Stimulated activated CD4-positive, alpha-beta T cell treated with anti-CD3 and anti-CD28 coated beads, Interleukin-12 subunit alpha, Interleukin-12 subunit beta, amount 100 ng/mL, for 48 hours (primary cell): ENCODE measurements at regions not wholly inside any gene's neighbourhood (a gene's known extent, or its start where the extent isn't known, plus 50 kb on each side); places are given as distances from the start of the nearest gene placed in this dataset.
"Not testable (repeated sequence)": the region's sequence is repeated elsewhere in the genome, so short reads cannot be mapped to it uniquely, and the experiment has no call there.

Experiments
- DNase-seq, 3 donors: peaks; one replicate each; pipeline ENCODE4 v3.0.0-alpha.2; 2020; ENCODE audit warnings: low read depth in 2 of 3, low spot score in 1 of 3

DNA sequence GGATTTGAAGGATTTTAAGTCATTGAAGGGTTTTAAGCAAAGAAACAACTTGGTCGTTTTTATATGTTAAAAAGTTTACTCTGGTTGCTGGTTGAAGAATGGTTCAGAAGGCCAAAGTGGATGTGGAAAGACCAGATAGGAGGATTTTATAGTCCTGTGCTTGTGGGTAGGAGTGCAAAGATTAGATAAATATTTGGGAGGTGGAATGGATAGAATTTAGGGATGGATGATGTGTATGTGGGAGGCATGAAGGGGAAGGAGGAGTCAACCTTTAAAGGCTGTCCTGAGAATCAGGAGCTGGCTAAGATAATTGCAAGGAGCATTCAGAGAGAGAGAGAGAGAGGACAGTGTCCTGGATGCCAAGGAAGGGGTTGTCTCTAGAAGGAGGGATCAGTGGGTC lies 190.1 kb upstream of the SPRED2 start:
- DNase-seq: no peak

DNA sequence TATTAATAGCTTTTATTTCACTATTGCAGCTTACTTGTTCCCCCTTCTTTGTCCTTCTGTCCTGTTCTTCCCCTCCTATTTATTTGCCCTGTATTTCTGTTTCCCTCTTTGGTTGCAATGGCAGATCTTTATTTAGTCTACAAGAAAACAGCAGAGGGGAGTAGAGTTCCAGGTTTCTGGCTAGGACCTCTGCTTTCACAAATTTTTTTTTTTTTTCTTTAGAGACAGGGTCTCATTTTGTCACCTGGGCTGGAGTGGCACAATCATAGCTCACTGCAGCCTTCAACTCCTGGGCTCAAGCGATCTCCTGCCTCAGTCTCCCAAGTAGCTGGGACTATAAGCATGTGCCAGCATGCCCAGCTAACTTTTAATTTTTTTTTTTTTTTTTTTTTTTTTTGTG lies 188.1 kb upstream of the SPRED2 start:
- no peak for DNase-seq

DNA sequence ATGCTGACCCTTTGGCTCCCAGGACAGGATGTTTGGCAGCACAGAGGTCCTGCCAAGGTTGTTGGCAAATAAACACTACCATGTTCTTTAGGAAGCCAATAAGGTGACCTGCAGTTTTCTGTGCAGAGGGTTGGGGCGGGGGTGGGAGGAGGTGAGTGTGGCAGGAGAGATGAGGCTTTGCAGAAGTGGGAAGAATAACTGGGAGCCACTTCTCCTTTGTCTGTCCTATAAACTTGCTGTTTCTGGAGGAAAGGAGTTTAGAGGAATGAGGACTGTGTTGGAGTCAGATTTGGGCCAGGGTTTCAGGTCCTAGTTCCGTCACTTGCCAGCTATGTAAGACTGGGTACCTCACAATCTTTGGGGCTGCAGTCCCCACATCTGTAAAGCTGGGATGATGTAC lies 187.6 kb upstream of the SPRED2 start:
- no peak for DNase-seq

DNA sequence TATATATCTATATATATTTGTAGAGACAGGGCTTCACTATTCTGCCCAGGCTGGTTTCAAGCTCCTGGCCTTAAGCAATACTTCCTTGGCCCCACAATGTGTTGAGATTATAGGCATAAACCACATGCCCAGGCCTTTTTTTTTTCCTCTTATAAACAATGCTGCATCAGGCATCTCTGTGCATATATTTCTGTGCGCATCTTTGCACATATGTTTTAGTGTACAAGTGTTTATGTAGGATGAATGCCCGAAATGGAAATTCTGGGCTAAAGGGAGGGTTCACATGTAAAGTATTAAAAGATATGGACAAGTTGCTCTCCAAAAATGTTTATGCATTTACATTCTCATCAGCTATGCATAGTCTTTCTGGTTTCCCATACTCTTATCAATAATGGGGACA lies 183.2 kb upstream of the SPRED2 start:
- DNase-seq: no peak

DNA sequence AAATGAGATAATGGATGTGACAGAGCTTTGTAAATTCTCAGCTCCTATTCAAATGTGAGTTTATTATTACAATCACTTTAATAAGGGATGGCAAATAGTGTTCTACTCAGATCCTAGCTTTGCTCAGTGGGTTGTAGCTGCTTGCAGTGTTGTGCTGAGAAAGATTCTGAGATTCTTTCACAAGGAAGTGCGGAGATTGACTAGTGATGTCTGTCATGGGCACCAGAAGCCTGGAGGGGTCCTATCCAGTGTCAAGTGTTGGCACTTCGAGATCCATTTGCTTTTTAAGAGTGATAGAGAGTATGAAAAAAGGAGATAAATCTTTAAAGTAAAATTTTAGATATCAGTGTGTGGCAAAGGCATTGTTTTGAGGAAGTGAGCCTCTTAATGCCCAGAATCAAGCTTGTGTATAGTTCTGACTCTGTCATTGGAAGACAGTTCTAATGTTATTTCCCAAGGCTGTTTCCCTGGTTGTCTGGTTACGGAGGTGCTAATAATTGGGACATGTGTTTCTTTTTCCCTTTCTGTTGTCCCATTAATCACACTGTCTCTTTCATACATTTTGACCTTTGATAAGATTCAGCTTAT lies 181.7 kb upstream of the SPRED2 start:
- no peak for DNase-seq

- no peak for DNase-seq
Measured at GRCh38 chr2:65611488-65611887, 179.1 kb upstream of the SPRED2 start.

GRCh38 chr2:65608916-65609315 lies 176.5 kb upstream of the SPRED2 start:
- no peak for DNase-seq

DNA sequence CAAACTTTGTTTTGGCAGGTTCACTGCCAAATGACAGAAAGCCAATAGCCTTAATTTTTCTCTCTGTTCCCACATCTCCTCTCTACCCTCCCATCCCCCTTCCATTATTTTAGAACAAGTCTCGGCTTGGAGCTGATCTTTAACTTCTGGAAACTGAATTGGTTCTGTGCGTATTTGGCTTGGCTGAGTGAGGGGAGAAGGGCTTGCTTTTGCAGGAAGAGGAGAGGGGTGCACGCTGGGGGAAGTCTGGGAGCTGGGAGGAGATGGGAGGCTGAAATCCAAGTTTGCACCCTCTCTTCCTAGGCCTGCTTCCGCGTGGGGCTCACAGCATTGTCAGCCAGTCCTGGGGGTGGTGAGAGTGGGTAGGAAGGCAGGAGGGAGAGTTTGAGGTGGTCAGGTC lies 176.1 kb upstream of the SPRED2 start:
- DNase-seq: no peak

DNA sequence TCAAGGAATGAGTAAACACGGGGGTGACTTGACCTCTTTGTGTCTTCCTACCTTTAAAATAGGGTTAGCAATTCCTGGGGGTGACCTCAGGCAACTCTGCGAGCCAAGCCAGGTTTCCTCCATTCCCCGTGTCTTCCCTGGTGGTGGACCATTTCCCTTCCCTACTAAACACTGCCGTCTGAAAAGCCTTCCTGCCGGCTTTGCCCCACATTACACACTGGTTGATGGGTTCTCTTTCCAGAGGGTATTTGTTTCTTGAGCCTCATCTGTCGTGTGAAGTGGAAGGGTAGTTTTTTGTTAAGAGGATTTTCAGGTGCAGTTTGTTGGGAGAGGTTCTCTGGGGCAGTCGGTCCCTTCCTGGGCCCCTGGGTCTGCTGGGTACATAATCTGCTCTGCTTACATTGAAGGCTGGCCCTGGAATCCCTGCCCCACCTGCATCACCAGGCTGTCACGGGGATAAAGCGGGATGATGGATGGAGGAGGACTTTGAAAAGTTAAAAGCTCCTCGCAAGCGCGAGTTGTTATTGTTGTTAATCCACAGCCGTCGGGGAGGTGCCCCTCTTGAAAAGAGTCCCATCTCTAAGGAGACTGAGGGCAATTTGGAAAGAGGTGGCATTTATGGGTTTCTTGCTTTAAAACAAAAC lies 175.4 kb upstream of the SPRED2 start:
- no peak for DNase-seq

GRCh38 chr2:65605743-65606058 lies 173.3 kb upstream of the SPRED2 start:
- DNase-seq: no peak

- no peak for DNase-seq
Measured at GRCh38 chr2:65605058-65605742, 172.8 kb upstream of the SPRED2 start.

DNA sequence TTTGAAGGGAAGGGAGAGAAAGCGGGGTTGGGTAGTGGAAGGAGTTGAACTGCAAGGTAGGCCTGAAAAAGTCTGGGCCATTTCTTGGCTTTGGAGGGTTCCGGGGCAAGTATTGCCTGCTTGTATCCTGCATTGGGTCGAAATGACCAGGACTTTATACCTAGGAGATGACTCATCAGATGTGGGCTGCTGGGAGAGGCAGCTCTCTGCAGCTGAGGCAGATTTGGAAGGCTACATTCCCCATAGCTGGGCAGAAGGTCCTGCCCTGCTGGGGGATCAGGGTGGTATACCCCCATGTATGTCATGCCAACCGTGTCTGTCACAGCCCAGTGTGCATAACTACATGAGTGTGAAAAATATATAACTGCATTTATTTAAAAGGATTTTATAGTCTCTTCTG lies 171.8 kb upstream of the SPRED2 start:
- no peak for DNase-seq

GRCh38 chr2:65602603-65603235 lies 170.3 kb upstream of the SPRED2 start:
- DNase-seq: no peak

DNA sequence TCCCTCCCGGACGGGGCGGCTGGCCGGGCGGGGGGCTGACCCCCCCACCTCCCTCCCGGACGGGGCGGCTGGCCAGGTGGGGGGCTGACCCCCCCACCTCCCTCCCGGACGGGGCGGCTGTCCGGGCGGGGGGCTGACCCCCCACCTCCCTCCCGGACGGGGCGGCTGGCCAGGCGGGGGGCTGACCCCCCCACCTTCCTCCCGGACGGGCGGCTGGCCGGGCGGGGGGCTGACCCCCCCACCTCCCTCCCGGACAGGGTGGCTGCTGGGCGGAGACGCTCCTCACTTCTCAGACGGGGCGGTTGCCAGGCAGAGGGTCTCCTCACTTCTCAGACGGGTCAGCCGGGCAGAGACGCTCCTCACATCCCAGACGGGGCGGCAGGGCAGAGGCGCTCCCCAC lies 168.5 kb upstream of the SPRED2 start:
- not testable (repeated sequence) for DNase-seq

GRCh38 chr2:65600351-65600750 lies 168.0 kb upstream of the SPRED2 start:
- DNase-seq: not testable (repeated sequence)

- no peak for DNase-seq
Measured at GRCh38 chr2:65599693-65600092, 167.3 kb upstream of the SPRED2 start.

DNA sequence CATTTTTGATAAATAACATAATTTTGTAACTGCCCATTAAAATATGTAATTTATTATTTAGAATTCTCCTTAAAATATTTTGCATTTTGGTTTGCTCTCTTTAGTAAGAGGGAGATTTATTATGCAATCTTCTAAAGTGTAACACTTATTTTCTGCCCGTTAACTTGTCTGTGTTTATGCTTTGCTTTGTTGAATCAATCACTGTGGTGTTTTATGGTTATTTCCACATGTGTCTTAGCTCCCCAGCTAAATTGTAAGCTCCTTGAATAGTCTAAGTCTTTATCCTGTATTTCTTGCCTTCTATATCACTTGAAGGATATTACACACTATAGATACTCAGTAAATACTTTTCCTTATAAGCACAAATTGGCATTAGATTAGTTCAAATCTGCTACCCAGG lies 166.6 kb upstream of the SPRED2 start:
- DNase-seq: no peak

- DNase-seq: no peak
Measured at GRCh38 chr2:65598264-65598663, 165.9 kb upstream of the SPRED2 start.

- DNase-seq: no peak
Measured at GRCh38 chr2:65595630-65596029, 163.2 kb upstream of the SPRED2 start.

- DNase-seq: no peak
Measured at GRCh38 chr2:65594150-65594549, 161.8 kb upstream of the SPRED2 start.

- DNase-seq: no peak
Measured at GRCh38 chr2:65589667-65590066, 157.3 kb upstream of the SPRED2 start.

DNA sequence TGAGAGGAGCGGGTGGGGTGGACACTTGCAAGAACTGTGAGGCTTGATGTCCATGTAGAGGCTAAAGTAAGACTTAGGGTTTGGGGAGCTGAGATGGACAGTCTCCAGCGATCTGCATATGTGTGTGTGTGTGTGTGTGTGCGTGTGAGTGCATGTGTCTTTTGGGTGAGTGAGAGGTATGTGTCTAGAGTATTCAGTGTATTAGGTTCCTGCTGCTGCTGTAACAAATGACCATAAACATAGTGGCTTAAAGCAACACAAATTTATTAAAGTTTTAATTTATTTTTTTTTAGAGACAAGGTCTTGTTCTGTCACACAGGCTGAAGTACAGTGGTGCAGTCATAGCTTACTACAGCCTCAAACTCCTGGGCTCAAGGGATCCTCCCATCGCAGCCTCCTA lies 155.4 kb upstream of the SPRED2 start:
- DNase-seq: no peak
